C4-2B (cell line): ENCODE measurements at regions not wholly inside any gene's neighbourhood (a gene's known extent, or its start where the extent isn't known, plus 50 kb on each side); places are given as distances from the start of the nearest gene placed in this dataset.

Source experiments
- H3K27ac ChIP-seq: fragments of 450-650 bp; 2 replicates; pipeline ENCODE4 v1.5.1; 2017
- CTCF ChIP-seq: fragments of 450-650 bp; conservative IDR thresholded peaks from 2 replicates; pipeline ENCODE4 v1.5.1; 2017; ENCODE audit warnings: mild to moderate bottlenecking
- ZFX ChIP-seq: fragments of 450-650 bp; IDR thresholded peaks from 2 replicates; pipeline ENCODE4 v1.6.1; 2017

GRCh38 chr18:75545189-75545588 is 117.7 kb upstream of the SMIM21 start:
- no peak for TF ChIP-seq CTCF
- no peak overlapping the region for H3K27ac ChIP-seq

DNA sequence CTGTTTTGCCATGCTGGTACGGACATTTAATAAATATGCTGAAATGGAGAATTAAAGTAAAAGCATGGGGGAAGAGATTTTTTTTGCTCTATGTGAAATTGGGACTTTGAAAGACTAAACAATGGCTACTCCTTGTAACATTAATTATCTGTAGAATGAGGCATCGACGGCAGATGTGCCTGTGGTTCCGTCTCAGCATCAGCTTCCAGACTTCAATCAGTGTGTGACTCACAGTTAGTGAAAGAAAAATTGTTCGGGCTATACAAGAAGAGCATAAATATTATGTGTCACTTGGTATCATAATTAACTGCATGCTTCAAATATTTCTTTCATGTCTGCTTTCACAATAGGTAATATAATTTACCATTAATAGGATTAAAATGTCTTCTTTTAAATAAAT is 117.0 kb upstream of the SMIM21 start:
- no peak overlapping the region for H3K27ac ChIP-seq
- no peak for TF ChIP-seq CTCF
- no peak for TF ChIP-seq ZFX

DNA sequence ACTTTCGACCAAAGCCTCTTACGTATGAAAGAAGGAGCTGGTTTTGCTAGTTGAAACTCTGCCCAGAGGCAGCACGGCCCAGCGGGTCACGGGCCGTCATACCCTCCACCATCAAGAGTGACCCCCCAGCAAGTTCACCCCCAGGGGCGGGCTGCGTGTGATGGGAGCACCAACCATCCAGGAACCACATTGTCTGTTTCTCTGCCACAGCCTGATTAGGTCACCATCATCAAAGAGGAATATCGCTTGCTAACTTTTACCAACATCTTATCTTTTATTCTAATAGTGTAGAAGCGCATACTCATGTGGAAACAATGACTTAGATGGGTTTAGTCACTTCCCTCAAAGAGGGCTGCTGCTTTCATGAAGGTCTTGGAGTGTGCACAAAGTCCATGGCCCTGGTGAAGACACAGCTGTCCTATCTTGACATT is 116.6 kb upstream of the SMIM21 start:
- H3K27ac ChIP-seq, result no peak overlapping the region
- no peak for TF ChIP-seq ZFX
- TF ChIP-seq CTCF, result no peak

GRCh38 chr18:75538727-75539126 is 111.2 kb upstream of the SMIM21 start:
- TF ChIP-seq CTCF, result no peak
- TF ChIP-seq ZFX, result no peak

GRCh38 chr18:75533950-75534349 is 106.4 kb upstream of the SMIM21 start:
- TF ChIP-seq ZFX, result no peak
- TF ChIP-seq CTCF, result no peak
- no peak overlapping the region for H3K27ac ChIP-seq

More at GRCh38 chr18:75538727-75539126, 111.2 kb upstream of the SMIM21 start:
- H3K27ac ChIP-seq, result no peak overlapping the region

DNA sequence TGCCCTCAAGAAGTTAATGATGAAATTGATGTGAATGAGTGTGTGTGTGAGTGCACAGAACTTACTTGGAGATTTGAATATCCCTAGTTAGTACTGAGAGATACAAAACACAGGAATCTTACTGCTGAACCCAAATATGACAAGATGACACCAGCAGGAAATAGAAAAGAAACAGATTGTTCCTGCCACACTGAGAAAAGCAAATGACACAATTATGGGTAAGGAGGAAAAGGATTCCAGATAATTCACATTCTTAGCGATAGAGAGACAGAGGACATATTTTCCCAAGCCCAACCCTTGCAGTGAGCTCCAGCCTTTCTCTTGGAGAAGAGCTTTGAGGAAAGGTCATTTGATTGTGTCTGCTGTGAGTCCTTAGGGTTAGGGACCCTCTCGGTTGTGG is 105.7 kb upstream of the SMIM21 start:
- TF ChIP-seq ZFX (no peak), CTCF (no peak)
- no peak overlapping the region for H3K27ac ChIP-seq

GRCh38 chr18:75531851-75532459 is 104.5 kb upstream of the SMIM21 start:
- TF ChIP-seq CTCF (no peak), ZFX (no peak)
- H3K27ac ChIP-seq, result no peak overlapping the region
